H1 (cell line): ENCODE measurements at regions not wholly inside any gene's neighbourhood (a gene's known extent, or its start where the extent isn't known, plus 50 kb on each side); places are given as distances from the start of the nearest gene placed in this dataset.

Source experiments
- ATF3 ChIP-seq: IDR thresholded peaks from 2 replicates; pipeline ENCODE4 v1.6.1; 2011; ENCODE audit warnings: low read depth, mild to moderate bottlenecking, low read length; ENCODE audit not compliant: insufficient read depth
- BACH1 ChIP-seq: IDR thresholded peaks from 2 replicates; pipeline ENCODE4 v1.6.1; 2012; ENCODE audit warnings: low read length, improper control_type of control experiment
- CREB1 ChIP-seq: IDR thresholded peaks from 2 replicates; pipeline ENCODE4 v1.6.1; 2012; ENCODE audit warnings: inconsistent platforms
- EGR1 ChIP-seq: IDR thresholded peaks from 2 replicates; pipeline ENCODE4 v1.6.1; 2011; ENCODE audit warnings: low read depth, low read length, borderline replicate concordance
- GABPA ChIP-seq: IDR thresholded peaks from 2 replicates; pipeline ENCODE4 v1.6.1; 2011; ENCODE audit warnings: mild to moderate bottlenecking, low read length, moderate library complexity, borderline replicate concordance; ENCODE audit not compliant: insufficient read depth
- GTF2F1 ChIP-seq: IDR thresholded peaks from 2 replicates; pipeline ENCODE4 v1.6.1; 2012; ENCODE audit warnings: low read depth, low read length, improper control_type of control experiment, borderline replicate concordance
- JUN ChIP-seq: IDR thresholded peaks from 2 replicates; pipeline ENCODE4 v1.6.1; 2011; ENCODE audit warnings: low read depth, mild to moderate bottlenecking, improper control_type of control experiment, low read length
- NRF1 ChIP-seq: IDR thresholded peaks from 2 replicates; pipeline ENCODE4 v1.6.1; 2011; ENCODE audit warnings: mild to moderate bottlenecking, low read depth, low read length, improper control_type of control experiment
- SIX5 ChIP-seq: IDR thresholded peaks from 2 replicates; pipeline ENCODE4 v1.6.1; 2011; ENCODE audit warnings: mild to moderate bottlenecking, low read depth, low read length
- SUZ12 ChIP-seq: fragments of 200-600 bp; sonication (generic); IDR thresholded peaks from 2 replicates; pipeline ENCODE4 v1.6.1; 2012; ENCODE audit warnings: mild to moderate bottlenecking, inconsistent platforms, low read length, moderate library complexity, mixed read lengths
- TF ChIP-seq, protein P1 (sequence below), 3 experiments: IDR thresholded peaks; 1 replicate in 2 of 3; 2 replicates in 1 of 3; pipeline versions ENCODE4 v1.5.1 to v1.6.1; 2011; ENCODE audit warnings: low read length in 3 of 3, mild to moderate bottlenecking in 3 of 3, inconsistent platforms in 2 of 3, low read depth in 1 of 3, moderate library complexity in 1 of 3; ENCODE audit not compliant: insufficient read depth in 1 of 3; ENCODE audit errors: control extremely low read depth in 1 of 3
- TF ChIP-seq, protein P2 (sequence below): IDR thresholded peaks from 2 replicates; pipeline ENCODE4 v1.6.1; 2012; ENCODE audit warnings: inconsistent platforms

- no peak for TF ChIP-seq SIX5
- TF ChIP-seq NRF1 = no peak
- TF ChIP-seq BACH1 = no peak
- TF ChIP-seq, protein P1, sequence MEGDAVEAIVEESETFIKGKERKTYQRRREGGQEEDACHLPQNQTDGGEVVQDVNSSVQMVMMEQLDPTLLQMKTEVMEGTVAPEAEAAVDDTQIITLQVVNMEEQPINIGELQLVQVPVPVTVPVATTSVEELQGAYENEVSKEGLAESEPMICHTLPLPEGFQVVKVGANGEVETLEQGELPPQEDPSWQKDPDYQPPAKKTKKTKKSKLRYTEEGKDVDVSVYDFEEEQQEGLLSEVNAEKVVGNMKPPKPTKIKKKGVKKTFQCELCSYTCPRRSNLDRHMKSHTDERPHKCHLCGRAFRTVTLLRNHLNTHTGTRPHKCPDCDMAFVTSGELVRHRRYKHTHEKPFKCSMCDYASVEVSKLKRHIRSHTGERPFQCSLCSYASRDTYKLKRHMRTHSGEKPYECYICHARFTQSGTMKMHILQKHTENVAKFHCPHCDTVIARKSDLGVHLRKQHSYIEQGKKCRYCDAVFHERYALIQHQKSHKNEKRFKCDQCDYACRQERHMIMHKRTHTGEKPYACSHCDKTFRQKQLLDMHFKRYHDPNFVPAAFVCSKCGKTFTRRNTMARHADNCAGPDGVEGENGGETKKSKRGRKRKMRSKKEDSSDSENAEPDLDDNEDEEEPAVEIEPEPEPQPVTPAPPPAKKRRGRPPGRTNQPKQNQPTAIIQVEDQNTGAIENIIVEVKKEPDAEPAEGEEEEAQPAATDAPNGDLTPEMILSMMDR (IDR thresholded peaks at IDR 0.05; ENCODE audit: control extremely low read depth in 1 of 3, insufficient read depth in 1 of 3, low read depth in 1 of 3, low read length in 3 of 3) = no peak
- TF ChIP-seq, protein P2, sequence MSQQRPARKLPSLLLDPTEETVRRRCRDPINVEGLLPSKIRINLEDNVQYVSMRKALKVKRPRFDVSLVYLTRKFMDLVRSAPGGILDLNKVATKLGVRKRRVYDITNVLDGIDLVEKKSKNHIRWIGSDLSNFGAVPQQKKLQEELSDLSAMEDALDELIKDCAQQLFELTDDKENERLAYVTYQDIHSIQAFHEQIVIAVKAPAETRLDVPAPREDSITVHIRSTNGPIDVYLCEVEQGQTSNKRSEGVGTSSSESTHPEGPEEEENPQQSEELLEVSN = no peak
- no peak for TF ChIP-seq GTF2F1
- TF ChIP-seq CREB1 = no peak
- no peak for TF ChIP-seq ATF3
- TF ChIP-seq GABPA = no peak
- TF ChIP-seq EGR1 = no peak
- TF ChIP-seq SUZ12 = no peak
- TF ChIP-seq JUN = no peak
These were observed 1621.6 kb upstream of the RAG2 start (continued) for GRCh38 chr11:38219636-38220035.
